MV-4-11 (cell line): ENCODE measurements at regions not wholly inside any gene's neighbourhood (a gene's known extent, or its start where the extent isn't known, plus 50 kb on each side); places are given as distances from the start of the nearest gene placed in this dataset.
A peak's percentile ranks its signal among the peaks of the same experiment; 100 is the strongest.

Experiments used
- DNase-seq: peaks from one replicate; lab custom pipeline; 2025; lab: John Stamatoyannopoulos, UW

DNA sequence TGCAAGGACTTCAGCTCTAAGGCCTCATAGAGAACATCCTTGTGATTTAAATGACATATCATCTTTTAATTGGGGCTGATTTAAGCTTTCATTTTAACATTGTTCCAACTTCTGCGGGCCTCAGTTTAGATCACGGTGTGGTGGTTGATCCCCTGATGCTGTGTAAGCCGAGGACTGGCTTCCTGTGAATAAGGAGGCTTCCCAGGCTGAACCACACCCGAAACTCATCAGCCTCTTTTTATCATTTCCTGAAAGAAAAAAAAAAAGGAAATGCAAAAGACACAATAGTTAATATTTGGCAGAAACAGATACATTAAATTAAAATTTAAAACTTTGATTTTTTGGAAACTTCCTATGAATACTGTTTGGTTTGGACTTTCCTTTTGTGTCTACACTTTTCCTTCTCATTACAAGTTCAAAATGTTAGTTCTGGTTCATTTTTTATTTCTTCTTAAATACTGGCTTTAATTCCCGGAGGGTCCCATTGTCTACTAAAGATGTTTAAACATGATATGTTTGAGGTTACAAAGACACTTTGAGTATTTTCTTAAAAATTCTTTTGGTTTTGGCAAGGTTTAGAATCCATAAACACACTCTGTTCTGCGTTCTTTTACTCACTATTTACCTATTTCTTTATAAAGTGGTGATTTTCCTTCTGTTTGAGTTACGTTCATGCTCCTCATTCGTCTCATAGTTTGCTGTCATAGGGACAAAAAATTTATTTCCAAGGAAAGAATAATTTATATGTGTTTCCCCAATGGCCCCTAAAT, 230.0 kb upstream of the SULF2 start:
- DNase-seq: no peak

DNA sequence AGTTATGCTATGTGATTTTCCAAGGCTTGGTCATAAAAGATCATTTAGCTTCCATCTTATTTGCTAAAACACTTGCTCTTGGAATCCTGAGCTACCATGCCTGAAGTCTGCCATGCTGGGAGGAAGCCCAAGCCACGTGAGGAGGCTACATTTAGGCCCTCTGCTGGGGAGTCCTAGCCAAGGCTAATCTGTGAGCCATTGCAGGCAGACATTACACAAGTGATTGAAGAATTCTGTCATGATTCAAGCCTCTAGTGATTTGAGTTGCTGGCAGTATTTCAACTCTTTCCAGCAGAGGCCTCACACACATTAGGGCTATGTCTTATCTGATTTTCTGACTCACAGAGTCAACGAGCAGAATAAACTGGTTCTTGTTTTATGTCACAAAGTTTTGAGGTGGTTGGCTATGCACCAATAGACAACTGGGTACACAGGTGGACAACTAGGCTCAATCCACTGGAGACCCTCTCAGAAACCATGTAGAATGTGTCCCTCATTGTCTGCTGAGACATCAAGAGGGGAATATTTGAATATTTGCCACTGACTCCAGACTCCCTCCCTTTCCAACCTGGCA, 227.2 kb upstream of the SULF2 start:
- DNase-seq: no peak

DNA sequence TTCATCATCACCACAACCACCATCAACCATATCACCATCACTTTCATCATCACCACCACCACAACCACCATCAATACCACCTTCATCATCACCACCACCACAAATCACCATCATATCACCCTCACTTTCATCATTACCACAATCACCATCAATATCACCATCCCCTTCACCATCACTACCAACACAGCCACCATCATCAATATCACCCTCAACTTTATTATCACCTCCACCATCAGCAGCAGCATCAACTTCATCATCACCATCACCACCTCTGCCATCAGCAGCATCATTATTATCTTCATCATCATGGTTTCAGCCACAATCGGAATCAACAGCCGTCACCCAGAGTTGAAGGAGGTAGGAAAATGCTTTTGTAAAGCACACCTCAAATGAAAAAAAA, 225.7 kb upstream of the SULF2 start:
- DNase-seq: no peak

DNA sequence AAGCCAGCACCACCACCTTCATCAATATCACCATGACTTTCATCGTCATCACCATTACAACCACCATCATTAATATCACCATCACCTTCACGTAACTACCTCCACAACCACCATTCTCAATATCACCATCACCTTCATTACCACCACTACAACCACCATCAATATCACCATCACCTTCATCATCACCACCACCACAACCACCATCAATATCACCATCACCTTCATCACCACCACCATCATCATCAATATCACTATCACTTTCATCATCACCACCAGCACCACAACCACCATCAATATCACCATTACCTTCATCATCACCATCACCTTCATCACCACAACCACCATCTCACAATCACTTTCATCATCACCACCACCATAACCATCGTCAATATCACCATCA, 225.3 kb upstream of the SULF2 start:
- no peak for DNase-seq

DNA sequence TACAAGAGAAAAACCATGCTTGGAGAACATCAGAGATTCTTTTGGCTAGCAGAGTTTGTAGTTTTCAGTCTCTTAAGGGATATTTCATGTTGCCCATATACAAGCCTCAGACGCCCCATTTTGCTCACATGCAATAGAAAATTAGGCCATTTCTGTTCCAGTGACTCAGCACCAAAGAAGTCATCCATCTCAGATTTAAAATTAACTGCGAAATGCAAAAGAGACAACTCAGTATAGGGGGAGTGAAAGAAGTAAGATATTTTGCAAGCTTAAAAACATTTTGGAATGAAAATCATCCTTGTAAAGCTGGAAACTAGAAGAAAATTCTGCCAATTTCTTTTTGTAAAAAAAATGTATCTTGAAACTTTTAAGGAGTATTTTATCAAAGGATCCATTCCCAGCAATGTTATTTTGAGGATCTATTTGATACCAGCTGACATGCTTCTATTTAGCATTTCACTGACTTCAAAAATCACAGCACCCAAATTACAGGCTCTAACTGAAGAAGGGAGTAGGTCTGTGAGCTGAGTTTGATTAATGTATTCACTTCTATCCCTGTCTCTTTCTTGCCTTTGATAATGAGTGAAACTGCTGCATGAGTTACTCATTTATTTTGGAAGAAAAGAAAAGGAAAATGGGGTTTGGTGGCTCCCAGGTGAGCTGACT, 223.7 kb upstream of the SULF2 start:
- DNase-seq: no peak

DNA sequence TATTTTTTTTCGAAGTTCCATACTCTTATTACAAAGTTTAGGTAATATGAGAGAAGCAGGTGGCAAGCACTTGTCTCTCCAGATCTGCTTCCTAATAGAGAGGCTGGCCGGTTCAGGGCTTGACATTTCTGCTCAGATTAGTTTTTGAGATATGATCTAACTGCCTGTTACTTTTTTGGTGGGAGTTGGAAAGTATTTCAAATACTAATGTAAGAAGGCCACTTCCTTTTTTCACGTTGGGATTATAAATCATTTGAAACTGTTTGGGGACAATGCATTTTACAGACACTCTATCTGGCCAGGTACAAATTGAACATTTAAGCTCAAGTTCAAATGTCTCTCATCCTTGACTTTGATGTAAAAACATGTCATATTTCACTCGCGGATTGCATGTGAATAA, 222.1 kb upstream of the SULF2 start:
- peak; percentile 87 for DNase-seq

DNA sequence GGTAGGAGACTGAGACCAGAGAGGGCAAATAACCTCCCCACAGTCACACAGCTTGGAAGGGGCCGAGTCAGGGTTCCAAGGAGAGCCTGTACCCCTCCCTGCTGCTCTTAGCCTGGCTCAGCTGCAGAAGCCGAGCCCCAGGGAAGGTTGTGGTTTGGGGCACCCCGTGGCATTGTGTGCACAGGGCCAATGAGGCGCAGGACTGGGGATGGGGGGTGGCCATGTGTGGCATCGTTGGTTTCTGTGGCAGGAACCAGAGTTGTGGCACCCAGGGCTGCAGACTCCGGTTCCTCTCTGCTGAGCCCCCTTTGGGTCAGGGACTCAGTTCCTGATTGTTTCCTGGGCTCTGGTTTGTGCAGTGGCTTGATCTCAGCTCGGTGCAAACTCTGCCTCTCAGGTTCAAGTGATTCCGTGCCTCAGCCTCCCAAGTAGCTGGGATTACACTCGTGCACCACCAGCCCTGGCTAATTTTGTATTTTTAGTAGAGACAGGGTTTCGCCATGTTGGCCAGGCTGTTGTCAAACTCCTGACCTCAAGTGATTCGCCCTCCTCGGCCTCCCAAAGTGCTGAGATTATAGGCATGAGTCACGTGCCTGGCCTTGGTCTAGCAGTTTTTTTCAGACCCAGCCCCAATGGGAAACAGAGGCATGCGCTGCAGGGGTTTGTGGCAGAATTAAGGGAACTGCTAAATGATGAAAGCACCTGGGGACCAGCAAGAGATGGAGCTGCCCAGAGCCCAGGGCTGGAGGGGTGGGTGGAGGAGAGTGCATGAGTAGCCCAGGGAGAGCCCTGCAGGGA, 221.0 kb upstream of the SULF2 start:
- peak; percentile 97 for DNase-seq

DNA sequence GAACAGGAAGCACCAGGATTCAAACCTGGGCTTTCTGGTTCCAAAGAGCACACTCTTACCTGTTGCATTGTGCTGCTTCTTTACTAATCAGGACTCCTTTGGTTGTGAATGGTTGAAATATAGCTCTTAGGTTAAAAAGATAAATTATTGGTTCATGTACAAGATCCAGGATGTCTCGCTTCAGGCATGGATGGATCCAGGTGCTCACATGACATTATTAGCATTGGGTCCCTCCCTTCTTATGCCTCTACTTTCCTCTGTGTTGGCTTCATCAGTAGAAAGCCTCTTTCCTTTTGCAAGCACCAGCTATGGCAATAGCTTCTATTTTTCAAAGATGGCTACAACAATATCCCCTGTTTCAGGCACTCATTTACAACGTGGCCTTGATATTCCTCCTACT, 217.7 kb upstream of the SULF2 start:
- DNase-seq: no peak

DNA sequence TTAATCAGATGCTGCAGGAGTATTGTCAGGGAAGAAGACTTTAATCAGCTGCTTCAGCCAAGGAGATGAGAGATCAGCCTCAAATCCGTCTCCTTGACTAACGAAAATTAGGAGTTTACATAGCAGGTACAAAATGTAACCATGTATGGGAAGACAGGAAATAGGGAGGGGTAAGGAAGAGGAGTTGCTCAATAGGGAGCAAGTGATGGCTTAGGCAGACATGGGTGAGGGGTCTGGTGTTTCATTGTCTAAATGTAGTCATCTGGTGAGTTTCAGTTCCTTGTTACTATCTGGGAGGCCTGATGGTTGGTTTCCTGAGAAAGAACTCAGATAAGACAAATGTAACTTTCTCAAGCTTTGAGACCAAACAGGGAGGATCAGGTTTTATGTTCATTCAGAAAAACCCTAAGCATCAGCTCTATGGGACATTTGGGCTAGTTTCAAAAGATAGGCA, 217.3 kb upstream of the SULF2 start:
- DNase-seq: peak; percentile 99

DNA sequence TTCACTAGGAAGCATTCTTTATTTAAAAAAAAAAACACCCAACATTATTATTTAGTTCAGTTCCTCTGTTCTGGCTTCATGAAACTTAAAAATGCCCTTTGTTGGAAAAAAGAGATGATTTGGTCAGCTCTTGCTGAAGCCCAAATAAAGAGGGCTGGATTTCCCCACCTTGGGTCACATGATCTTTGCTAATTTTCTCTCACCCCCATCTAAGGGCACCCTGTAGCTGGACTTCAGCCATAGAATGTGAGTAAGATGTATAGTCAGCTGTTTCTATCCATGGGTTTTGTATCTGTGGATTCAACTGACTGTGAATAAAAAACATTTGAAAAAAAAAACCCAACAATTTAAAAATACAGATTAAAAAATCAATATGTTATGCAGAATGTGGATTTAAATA, 213.9 kb upstream of the SULF2 start:
- no peak for DNase-seq

DNA sequence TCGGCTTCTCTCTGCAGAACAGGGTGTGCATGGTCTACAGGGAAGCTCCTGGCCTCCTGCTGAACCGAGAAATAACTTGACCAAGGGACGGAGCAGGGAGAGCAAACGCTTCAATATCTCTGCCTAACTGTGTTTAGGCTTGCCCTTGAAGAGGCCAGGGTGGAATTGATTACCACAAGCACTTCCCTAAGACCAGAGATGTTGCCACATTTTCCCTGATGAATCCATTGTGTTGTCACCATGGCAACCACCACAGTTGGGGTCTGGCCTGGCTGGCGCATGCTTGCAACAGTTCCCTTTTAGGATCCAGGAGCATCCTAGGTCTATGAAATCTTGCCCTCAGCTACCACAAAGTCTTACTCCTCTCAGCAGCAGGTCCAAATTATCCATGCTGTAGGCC, 213.5 kb upstream of the SULF2 start:
- DNase-seq: peak; percentile 99

DNA sequence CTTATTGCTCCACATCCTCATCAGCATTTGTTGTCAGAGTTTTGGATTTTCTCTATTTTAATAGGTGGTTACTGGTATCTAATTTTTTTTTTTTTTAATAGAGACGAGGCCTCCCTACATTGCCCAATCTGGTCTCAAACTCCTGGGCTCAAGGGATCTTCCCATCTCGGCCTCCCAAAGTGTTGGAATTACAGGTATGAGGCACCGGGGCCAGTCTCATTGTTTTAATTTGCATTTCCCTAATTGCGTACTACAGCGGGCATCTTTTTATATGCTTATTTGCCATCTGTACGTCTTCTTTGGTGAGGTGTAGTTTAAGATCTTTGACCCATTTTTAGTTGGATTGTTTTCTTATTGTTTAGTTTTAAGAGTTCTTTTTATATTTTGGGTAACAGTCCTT, 210.4 kb upstream of the SULF2 start:
- DNase-seq: no peak

DNA sequence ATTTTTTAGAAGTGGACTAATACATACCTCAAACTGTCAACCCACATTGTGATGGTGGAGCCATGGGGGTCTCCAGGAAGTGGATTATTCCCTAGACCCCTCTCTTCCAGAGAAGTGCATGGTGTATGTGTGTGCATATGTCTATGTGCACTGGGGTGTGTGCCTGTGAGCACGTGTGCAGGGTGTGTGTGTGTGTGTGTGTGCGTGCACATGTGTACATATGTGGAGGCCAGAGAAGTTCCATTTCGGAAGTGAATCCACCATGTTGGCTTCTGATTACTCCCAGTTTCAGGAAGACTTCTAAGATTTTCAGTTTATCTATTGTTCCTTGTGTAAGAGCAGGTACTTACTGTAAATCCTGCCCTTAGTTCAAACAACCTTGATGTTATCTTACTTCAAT, 208.5 kb upstream of the SULF2 start:
- DNase-seq: no peak

DNA sequence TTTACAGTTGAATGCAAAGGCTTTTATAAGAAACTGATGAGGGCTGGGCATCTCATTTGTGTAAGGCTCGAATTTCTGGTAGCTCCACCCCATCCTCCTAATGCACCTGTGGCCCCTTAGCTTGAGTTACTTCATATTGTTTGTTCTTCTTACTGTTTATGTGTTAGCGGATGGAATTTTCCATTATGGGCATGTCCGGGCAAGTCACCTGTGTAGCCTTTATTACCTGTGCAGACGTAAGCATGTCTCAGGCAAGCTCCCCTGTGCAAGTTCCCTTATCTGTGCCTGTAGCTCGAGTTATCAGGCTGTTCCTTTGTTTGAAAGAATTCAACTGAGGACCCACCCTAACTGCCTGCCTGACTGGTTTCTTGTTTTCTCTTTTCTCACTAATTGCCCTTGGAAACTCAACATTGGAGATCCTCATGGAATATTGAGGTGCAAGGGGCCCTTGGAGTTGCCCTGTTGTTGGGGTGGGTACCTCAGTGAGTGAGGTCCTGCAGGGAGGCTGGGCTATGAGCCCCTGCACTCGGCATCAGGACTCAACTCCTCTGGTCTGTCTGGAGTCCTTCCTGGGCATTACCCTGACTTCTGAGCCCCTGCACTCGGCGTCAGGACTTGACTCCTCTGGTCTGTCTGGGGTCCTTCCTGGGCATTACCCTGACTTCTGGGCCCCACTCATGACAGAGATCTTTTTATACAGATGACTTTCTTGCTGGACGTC, 207.9 kb upstream of the SULF2 start:
- no peak for DNase-seq

DNA sequence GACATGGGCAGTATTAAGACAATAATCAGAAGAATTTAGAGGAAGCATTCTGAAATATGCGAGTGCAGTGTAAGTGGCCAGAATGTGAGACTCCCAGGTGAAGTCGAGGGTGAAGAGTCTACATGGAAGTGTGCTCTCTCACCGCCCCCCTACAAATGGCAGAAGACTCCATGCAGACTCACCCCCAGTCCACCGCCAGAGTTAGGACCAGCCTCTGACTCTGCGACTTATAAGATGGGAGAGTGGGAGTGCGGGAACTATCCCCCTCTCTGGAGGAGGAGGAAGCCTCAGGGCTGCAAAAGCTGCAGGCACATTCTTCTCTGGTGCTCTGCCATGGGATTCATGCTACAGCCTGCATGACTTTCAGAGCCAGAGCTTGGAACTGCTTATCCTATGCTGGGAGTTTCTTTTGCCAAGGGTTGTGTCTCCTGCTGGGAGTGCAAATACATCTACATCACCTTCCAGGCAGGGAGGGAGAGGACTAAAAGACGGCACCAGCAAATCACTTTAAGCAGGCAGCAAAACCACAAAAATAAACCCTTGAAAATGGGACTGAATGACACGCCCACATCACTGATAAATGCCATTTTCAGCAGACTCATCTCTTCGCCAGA, 206.7 kb upstream of the SULF2 start:
- DNase-seq: no peak

DNA sequence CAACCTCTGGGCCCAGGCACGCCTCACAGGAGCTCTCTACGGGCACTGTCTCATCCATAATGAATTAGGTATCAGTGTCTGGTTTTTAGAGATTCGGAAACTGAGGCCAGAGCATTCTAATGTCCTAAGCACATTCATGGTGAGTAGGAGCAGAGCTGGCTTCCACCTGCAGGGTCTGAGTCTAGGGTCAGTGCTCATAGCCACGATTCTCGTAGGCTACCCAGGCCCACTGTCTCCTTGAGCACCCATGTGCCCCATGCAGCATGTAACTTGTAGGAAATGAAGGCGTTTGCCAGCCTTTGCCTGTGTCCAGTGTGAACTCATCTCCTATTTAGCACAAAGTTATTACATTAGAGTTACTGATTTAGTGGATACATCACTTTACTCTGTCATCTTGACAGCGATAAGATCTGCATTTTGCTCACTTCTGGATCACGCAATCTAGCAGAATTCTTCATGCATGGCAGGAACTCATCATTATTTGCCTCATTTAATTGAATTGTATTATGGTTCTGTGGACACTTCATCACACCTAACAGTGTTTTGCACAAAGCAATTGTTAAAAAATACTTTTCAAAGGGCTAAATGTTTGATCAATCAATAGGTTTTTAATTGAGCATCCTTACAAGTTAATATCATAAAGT, 205.3 kb upstream of the SULF2 start:
- no peak for DNase-seq

DNA sequence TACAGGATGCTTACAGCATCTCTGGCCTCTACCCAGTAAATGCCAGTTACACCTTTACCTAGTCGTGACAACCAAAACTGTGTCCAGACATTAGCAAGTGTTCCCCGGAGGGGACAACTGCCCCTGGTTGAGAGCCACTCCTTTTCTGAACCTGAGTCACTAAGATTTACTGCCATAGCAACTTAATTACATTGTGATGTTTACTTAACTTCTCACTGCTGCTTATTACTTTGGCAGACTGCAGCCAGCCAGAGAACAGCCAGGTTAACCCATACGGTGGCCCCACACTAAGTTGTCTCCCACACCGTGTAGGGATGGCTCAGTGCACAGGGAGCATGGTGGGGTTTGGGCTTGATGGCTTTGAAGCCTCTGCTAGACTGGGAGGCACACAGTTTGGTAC, 204.7 kb upstream of the SULF2 start:
- no peak for DNase-seq

DNA sequence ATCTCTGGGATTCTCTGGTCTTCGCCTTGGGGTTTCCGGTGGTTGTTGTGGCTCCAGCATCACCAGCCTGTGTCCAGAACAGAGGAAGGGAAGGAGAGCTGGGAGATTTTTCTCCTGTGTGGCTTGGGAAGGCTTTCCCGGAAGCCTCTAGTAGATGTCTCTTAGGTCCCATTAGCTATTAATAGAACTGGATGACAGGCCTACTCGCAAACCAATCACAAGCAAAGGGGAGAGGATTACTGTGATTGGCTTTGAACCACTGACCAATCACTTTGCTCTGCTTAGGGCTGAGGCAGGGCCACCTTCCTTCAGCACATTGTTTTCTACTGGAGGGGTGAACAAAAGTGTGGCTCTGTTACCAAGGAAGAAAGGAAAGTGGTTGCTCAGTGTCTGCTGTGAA, 203.4 kb upstream of the SULF2 start:
- no peak for DNase-seq

DNA sequence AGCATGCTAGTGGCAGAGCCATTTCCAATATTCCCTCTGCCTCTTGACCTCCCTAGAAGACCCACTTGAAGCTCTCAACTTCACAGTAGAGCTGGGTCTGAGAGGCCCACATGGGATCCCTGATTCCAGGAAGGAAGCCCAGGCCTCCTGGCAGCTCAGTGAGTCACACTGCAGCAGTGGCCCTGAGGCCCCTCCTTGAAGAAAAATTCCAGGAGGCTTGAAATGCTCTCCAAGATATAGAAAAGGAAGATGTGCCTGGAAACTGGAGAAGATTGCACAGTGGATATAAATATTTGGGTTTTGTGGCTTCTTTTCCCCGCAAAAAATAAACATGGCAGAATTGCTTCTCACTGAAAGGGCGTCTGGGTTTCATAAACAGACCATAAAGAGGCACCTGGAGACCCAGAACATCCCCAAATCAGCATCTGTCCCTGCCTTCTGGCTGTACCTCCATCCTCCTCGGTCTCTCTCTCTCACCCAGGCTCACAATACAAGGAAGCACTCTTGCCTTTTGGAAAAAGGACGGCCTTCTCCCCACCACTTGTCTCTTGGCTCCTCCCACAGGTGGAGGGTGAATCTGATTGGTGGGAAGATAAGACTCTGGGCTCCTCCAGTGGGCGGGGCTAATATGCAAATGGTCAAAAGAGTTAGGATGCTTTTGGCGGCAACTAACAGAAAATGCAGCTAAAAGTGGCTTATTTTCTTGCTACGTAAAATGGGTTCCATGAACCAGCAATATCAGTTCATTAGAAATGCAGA, 200.0 kb upstream of the SULF2 start:
- no peak for DNase-seq

DNA sequence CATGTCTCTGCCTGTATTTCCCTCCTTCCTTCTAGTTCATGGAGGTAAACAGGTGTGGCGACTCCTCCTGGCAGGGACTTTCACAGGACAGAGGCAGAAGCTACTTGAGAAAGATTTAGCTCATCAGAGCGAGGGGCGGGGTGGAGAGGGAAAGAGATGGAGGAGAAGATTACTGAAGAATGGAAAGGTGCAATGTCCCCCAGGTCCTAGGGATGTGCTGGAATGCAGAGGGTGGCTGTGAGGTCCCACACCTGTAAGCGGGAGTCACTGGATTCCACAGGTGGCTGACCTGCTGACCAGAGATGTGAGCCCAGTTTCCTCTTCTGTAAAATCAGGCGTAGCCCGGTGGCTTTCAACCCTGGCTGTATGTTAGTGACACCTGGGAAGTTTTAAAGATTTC, 199.2 kb upstream of the SULF2 start:
- no peak for DNase-seq
